ENCODE measurements at regions not wholly inside any gene's neighbourhood (a gene's known extent, or its start where the extent isn't known, plus 50 kb on each side); places are given as distances from the start of the nearest gene placed in this dataset.
"Not testable (repeated sequence)": the region's sequence is repeated elsewhere in the genome, so short reads cannot be mapped to it uniquely, and the experiment has no call there.

- peaks cover 3% of the 10 kb centered on the region for H3K36me3 Mint-ChIP-seq (ENCODE audit: low read depth)
- DNase-seq (no peak), ATAC-seq (no peak)
- H3K4me1 Mint-ChIP-seq: no peaks in the 10 kb centered on the region
- peaks cover 30% of the 10 kb centered on the region for H3K27me3 Mint-ChIP-seq
- H3K9me3 ChIP-seq (ENCODE audit: control insufficient read depth, low read length, poor library complexity, severe bottlenecking): no peaks in the 10 kb centered on the region
- no peak overlapping the region for H3K27ac Mint-ChIP-seq
- no peak overlapping the region for H3K4me3 Mint-ChIP-seq
Observed at GRCh38 chr5:155127552-155127951, 114.0 kb downstream of the KIF4B start.

DNA sequence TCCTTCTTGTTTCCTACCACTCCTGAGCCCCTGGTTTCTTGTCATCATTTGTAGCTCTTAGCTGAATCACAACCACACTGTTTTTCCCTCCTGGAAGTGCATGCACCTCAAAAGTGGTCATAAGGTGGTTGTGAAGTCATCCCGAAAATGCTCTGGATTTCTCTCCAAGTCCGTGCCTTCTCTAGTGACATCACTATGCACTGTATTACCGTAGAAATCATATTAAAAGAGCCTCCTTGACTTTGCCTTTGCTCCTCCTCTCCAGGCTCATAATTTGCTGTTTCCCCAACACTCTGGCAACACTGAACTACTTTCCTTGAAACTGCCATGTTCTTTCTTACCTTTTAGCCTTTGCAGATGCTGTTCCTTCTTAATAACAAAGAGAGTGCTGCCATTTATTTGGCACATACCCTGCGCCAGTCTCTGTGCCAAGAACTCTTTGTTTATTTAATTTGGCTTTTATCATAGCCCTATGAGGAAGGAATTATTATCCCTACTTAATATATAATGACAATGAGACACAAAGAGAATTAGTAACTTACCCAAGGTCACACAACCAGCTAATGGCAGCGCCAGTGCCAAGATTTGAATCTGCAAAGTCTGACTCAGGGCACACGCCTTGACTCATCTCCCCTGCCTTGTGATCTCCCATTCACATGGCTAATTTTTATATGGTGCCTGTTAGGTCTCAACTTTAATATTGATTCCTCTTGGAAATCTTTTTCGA, 115.4 kb downstream of the KIF4B start:
- H3K4me3 Mint-ChIP-seq: no peak overlapping the region
- no peak overlapping the region for H3K27ac Mint-ChIP-seq
- peaks cover 38% of the 10 kb centered on the region for H3K27me3 Mint-ChIP-seq
- DNase-seq: no peak
- no peak for ATAC-seq
- no peaks in the 10 kb centered on the region for H3K4me1 Mint-ChIP-seq
- H3K9me3 ChIP-seq (ENCODE audit: control insufficient read depth, low read length, poor library complexity, severe bottlenecking): no peaks in the 10 kb centered on the region
- H3K36me3 Mint-ChIP-seq (ENCODE audit: low read depth): peaks cover 3% of the 10 kb centered on the region

GRCh38 chr5:155129513-155129880, 115.9 kb downstream of the KIF4B start:
- H3K27ac Mint-ChIP-seq: no peak overlapping the region
- ATAC-seq (no peak), DNase-seq (no peak)
- peaks cover 38% of the 10 kb centered on the region for H3K27me3 Mint-ChIP-seq
- no peaks in the 10 kb centered on the region for H3K4me1 Mint-ChIP-seq
- H3K4me3 Mint-ChIP-seq: no peak overlapping the region
- no peaks in the 10 kb centered on the region for H3K9me3 ChIP-seq (ENCODE audit: control insufficient read depth, low read length, poor library complexity, severe bottlenecking)
- peaks cover 3% of the 10 kb centered on the region for H3K36me3 Mint-ChIP-seq (ENCODE audit: low read depth)

GRCh38 chr5:155134130-155134529, 120.6 kb downstream of the KIF4B start:
- DNase-seq (no peak), ATAC-seq (no peak)
- no peaks in the 10 kb centered on the region for H3K9me3 ChIP-seq (ENCODE audit: control insufficient read depth, low read length, poor library complexity, severe bottlenecking)
- Mint-ChIP-seq H3K4me1 (no peaks in the 10 kb centered on the region), H3K27me3 (peaks cover 53% of the 10 kb centered on the region), H3K4me3 (no peak overlapping the region), H3K36me3 (ENCODE audit: low read depth) (no peaks in the 10 kb centered on the region), H3K27ac (no peak overlapping the region)

GRCh38 chr5:155136216-155136850, 122.8 kb downstream of the KIF4B start:
- Mint-ChIP-seq H3K27ac (no peak overlapping the region), H3K36me3 (ENCODE audit: low read depth) (peaks cover 2% of the 10 kb centered on the region), H3K4me1 (peaks cover 4% of the 10 kb centered on the region), H3K27me3 (peaks cover 66% of the 10 kb centered on the region), H3K4me3 (no peak overlapping the region)
- H3K9me3 ChIP-seq (ENCODE audit: control insufficient read depth, low read length, poor library complexity, severe bottlenecking): no peaks in the 10 kb centered on the region
- ATAC-seq (no peak), DNase-seq (no peak)

DNA sequence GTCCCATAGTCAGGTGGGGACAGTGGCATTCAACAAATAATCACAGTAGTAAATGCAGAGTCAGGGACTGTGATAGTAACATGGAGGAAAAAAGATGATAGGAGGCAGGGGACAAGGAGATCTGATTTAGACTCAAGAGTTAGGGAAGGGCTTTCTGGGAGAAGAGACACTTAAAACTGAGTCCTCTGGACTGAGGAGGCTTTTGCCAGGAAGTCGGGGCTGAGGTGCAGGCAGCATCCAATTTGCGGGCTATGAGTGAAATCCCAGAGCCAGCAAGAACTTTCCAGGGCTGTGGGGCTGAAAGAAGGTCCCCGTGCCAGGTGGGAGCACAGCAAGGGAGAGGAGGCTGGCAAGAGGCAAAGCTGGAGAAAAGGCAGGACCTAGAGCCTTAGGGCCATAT, 124.1 kb downstream of the KIF4B start:
- DNase-seq (no peak), ATAC-seq (no peak)
- Mint-ChIP-seq H3K36me3 (ENCODE audit: low read depth) (peaks cover 2% of the 10 kb centered on the region), H3K27me3 (peaks cover 56% of the 10 kb centered on the region), H3K4me3 (no peak overlapping the region), H3K27ac (no peak overlapping the region), H3K4me1 (peaks cover 4% of the 10 kb centered on the region)
- no peaks in the 10 kb centered on the region for H3K9me3 ChIP-seq (ENCODE audit: control insufficient read depth, low read length, poor library complexity, severe bottlenecking)

GRCh38 chr5:155140646-155141045, 127.1 kb downstream of the KIF4B start:
- no peaks in the 10 kb centered on the region for H3K9me3 ChIP-seq (ENCODE audit: control insufficient read depth, low read length, poor library complexity, severe bottlenecking)
- Mint-ChIP-seq H3K36me3 (ENCODE audit: low read depth) (peaks cover 2% of the 10 kb centered on the region), H3K4me1 (peaks cover 4% of the 10 kb centered on the region), H3K27me3 (peaks cover 49% of the 10 kb centered on the region), H3K4me3 (no peak overlapping the region), H3K27ac (no peak overlapping the region)
- DNase-seq (no peak), ATAC-seq (no peak)

DNA sequence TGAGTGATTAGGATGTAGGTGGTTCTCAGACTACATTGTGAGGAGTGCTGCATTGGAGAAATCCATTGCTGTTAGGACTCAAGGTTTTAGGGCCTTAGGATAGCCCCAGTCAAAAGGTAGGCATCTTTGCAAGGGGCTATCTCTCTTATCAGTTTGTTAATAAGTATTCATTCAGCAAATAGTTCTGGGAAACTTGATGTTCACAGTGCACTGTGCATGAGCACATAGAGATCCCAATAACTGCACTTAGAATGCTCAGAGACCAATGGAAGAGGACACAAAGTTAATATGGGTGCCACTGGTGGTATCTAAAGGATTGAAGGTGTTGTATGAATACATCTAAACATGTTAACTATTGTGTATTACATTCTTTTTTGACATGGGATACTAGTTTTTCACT, 131.4 kb downstream of the KIF4B start:
- H3K9me3 ChIP-seq (ENCODE audit: control insufficient read depth, low read length, poor library complexity, severe bottlenecking): no peaks in the 10 kb centered on the region
- H3K27ac Mint-ChIP-seq: no peak overlapping the region
- ATAC-seq (no peak), DNase-seq (no peak)
- H3K27me3 Mint-ChIP-seq: peaks cover 12% of the 10 kb centered on the region
- H3K36me3 Mint-ChIP-seq (ENCODE audit: low read depth): no peaks in the 10 kb centered on the region
- H3K4me3 Mint-ChIP-seq: no peak overlapping the region
- no peaks in the 10 kb centered on the region for H3K4me1 Mint-ChIP-seq

- Mint-ChIP-seq H3K27ac (no peak overlapping the region), H3K4me1 (no peaks in the 10 kb centered on the region), H3K36me3 (ENCODE audit: low read depth) (no peaks in the 10 kb centered on the region), H3K27me3 (peaks cover 6% of the 10 kb centered on the region), H3K4me3 (no peak overlapping the region)
- DNase-seq (no peak), ATAC-seq (no peak)
- H3K9me3 ChIP-seq (ENCODE audit: control insufficient read depth, low read length, poor library complexity, severe bottlenecking): no peaks in the 10 kb centered on the region
Observed at GRCh38 chr5:155147222-155147621, 133.7 kb downstream of the KIF4B start.

DNA sequence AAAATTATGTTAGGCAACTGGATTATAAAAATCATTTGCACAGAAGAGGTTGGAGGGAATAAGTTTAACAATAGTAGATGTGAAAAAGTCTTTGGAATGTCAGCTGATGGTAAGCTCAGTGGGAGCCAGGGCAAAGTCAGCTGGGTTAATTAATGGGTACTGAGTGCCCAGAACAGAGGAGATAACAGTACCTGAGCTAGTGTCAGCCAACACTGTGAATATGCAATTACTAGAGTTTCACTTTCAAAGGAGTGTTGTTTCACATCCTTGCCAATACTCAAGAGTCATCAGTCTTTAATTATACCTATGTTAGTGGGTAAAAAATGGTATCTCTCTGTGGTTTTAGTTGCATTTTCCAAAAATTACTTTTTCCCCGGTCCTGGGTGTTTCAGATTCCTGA, 135.1 kb downstream of the KIF4B start:
- H3K4me3 Mint-ChIP-seq: no peak overlapping the region
- ATAC-seq (no peak), DNase-seq (no peak)
- no peaks in the 10 kb centered on the region for H3K9me3 ChIP-seq (ENCODE audit: control insufficient read depth, low read length, poor library complexity, severe bottlenecking)
- peaks cover 10% of the 10 kb centered on the region for H3K27me3 Mint-ChIP-seq
- H3K27ac Mint-ChIP-seq: no peak overlapping the region
- no peaks in the 10 kb centered on the region for H3K4me1 Mint-ChIP-seq
- peaks cover 2% of the 10 kb centered on the region for H3K36me3 Mint-ChIP-seq (ENCODE audit: low read depth)

DNA sequence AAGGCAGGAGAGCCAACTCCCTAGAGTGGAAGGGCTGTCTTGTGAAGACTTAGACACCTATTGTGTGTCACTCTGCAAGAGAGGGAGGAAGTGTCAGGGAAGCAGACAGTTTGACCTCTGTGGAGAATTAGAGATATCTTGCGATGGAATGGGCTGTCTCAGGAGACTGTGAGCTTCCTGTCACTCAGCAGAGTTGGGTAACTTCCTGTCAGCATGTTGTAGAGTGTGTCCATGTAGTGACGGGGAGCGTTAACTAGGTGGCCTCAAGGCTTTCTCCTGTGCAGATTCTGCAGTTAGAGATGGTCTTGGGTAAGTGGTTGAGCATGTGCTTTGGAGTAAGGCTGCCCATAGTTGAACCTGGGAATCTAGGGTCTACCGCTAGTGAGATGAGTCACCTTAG, 136.5 kb downstream of the KIF4B start:
- H3K9me3 ChIP-seq (ENCODE audit: control insufficient read depth, low read length, poor library complexity, severe bottlenecking): no peaks in the 10 kb centered on the region
- DNase-seq: no peak

DNA sequence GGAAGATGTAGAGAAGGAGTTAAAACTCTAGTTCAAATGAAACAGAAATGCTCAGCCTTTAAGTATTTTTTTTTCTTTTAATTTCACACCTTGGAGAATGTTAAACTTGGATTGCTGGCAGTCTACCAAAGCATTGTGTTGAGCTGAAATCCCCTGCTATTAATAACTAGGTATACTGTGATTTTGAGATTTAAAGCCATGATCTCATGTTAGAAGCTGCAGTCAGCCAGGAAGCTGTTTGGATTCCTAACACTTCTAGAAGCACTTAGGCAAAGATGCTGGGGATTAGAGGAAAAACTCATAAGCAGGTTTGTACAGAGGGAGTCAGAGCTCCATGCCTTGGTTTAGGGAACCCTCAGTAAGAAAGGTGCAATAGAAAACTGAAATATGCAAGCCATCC, 141.4 kb downstream of the KIF4B start:
- no peaks in the 10 kb centered on the region for H3K9me3 ChIP-seq (ENCODE audit: control insufficient read depth, low read length, poor library complexity, severe bottlenecking)
- DNase-seq (no peak), ATAC-seq (no peak)
- H3K27me3 Mint-ChIP-seq: peaks cover 18% of the 10 kb centered on the region
- H3K27ac Mint-ChIP-seq: no peak overlapping the region
- H3K36me3 Mint-ChIP-seq (ENCODE audit: low read depth): peaks cover 2% of the 10 kb centered on the region
- H3K4me1 Mint-ChIP-seq: no peaks in the 10 kb centered on the region
- no peak overlapping the region for H3K4me3 Mint-ChIP-seq

More for the DNA sequence above, 136.5 kb downstream of the KIF4B start:
- no peak for ATAC-seq
- Mint-ChIP-seq H3K36me3 (ENCODE audit: low read depth) (peaks cover 2% of the 10 kb centered on the region), H3K4me1 (no peaks in the 10 kb centered on the region), H3K4me3 (no peak overlapping the region), H3K27ac (no peak overlapping the region), H3K27me3 (peaks cover 11% of the 10 kb centered on the region)

GRCh38 chr5:155163084-155163483, 149.5 kb downstream of the KIF4B start:
- not testable (repeated sequence) for H3K27ac Mint-ChIP-seq, H3K4me3 Mint-ChIP-seq

DNA sequence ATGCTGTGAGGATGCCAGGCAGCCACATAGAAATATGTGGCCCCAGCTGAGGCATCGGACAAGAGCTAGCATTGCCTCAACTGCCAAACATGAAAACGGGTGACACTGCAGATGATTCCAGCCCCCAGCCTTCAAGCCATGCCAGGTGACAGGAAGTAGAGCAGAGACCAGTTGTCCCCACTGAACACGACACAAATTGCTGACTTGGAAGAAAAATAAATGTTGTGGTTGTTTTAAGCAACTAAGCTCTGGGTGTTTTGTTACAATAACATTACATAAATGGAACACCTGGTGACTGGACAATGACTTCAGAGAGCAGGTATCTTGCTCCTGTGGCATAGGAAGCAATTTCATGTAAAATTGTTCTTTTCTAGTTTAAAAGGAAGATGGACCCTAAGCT, 154.2 kb downstream of the KIF4B start:
- Mint-ChIP-seq H3K27me3 (peaks cover 20% of the 10 kb centered on the region), H3K4me1 (no peaks in the 10 kb centered on the region), H3K36me3 (ENCODE audit: low read depth) (no peaks in the 10 kb centered on the region), H3K27ac (no peak overlapping the region), H3K4me3 (no peak overlapping the region)
- DNase-seq (no peak), ATAC-seq (no peak)
- no peaks in the 10 kb centered on the region for H3K9me3 ChIP-seq (ENCODE audit: control insufficient read depth, low read length, poor library complexity, severe bottlenecking)

More at GRCh38 chr5:155163084-155163483, 149.5 kb downstream of the KIF4B start:
- not testable (repeated sequence) for H3K9me3 ChIP-seq (ENCODE audit: control insufficient read depth, low read length, poor library complexity, severe bottlenecking); H3K36me3 Mint-ChIP-seq (ENCODE audit: low read depth); H3K4me1 Mint-ChIP-seq; ATAC-seq; DNase-seq
- H3K27me3 Mint-ChIP-seq: peaks cover 20% of the 10 kb centered on the region
